A549 (cell line): ENCODE measurements at regions not wholly inside any gene's neighbourhood (a gene's known extent, or its start where the extent isn't known, plus 50 kb on each side); places are given as distances from the start of the nearest gene placed in this dataset.

Experiments used
- ATAC-seq, 2 experiments: fragments of 200-7000 bp in 1 of 2; fragments of >200 bp in 1 of 2; cut with Nextera tagmentation in 1 of 2; cut with Tn5 transposase in 1 of 2; 3 replicates each; pipeline versions ENCODE4 v1.8.0 to v1.9.1; 2018 to 2020; ENCODE audit warnings: mild to moderate bottlenecking in 1 of 2, moderate library complexity in 1 of 2
- CTCF ChIA-PET: fragments of 300-600 bp; sonication (Branson Sonifier 250); formaldehyde crosslinking; extraction: SDS; loops from one replicate; lab custom pipeline; 2021; ENCODE audit warnings: antibody characterized with exemption, inconsistent platforms; lab: Yijun Ruan, JAX
- POLR2A ChIA-PET: fragments of 350-600 bp; formaldehyde crosslinking; extraction: SDS; loops from one replicate; lab custom pipeline; 2021; ENCODE audit warnings: antibody characterized with exemption, inconsistent platforms; lab: Yijun Ruan, JAX
- DNase-seq, 2 experiments: peaks; one replicate each; pipeline versions ENCODE4 v3.0.0 to v3.0.0-alpha.2; 2011 to 2016; ENCODE audit warnings: low read depth in 1 of 2, low spot score in 1 of 2
- FAIRE-seq: peaks from 2 replicates; lab custom pipeline; 2011; peaks lifted over from hg19 to GRCh38; lab: Jason Lieb, UNC
- H3K27ac ChIP-seq, 2 experiments: fragments of >200 bp; sonication (Bioruptor Twin); formaldehyde crosslinking; 3 replicates each; pipeline ENCODE4 v1.5.1; 2016 to 2017
- H3K4me1 ChIP-seq: fragments of >200 bp; sonication (Bioruptor Twin); formaldehyde crosslinking; 3 replicates; pipeline ENCODE4 v1.6.1; 2016
- H3K4me2 ChIP-seq: fragments of >200 bp; sonication (Bioruptor Twin); formaldehyde crosslinking; 3 replicates; pipeline ENCODE4 v1.6.1; 2016
- H3K4me3 ChIP-seq: fragments of >200 bp; sonication (Bioruptor Twin); formaldehyde crosslinking; 3 replicates; pipeline ENCODE4 v1.5.1; 2016
- H3K9me3 ChIP-seq: fragments of >200 bp; sonication (Bioruptor Twin); formaldehyde crosslinking; 3 replicates; pipeline ENCODE4 v1.6.1; 2016
- BCL3 ChIP-seq: fragments of >200 bp; sonication (Bioruptor Twin); formaldehyde crosslinking; IDR thresholded peaks from 3 replicates; pipeline ENCODE4 v1.6.1; 2016
- BHLHE40 ChIP-seq: IDR thresholded peaks from 2 replicates; pipeline ENCODE4 v1.6.1; 2012; ENCODE audit warnings: low read depth, low read length, inconsistent platforms
- E2F6 ChIP-seq: IDR thresholded peaks from 2 replicates; pipeline ENCODE4 v1.6.1; 2012; ENCODE audit warnings: low read depth, borderline replicate concordance
- EHMT2 ChIP-seq: fragments of 200-600 bp; sonication (generic); IDR thresholded peaks from 2 replicates; pipeline ENCODE4 v1.6.1; 2016; ENCODE audit warnings: antibody characterized with exemption, low read depth, mild to moderate bottlenecking, moderate library complexity
- HDAC2 ChIP-seq: fragments of 200-600 bp; sonication (generic); IDR thresholded peaks from 2 replicates; pipeline ENCODE4 v1.6.1; 2016
- HEYL ChIP-seq: fragments of 250-450 bp; sonication (Bioruptor Pico); IDR thresholded peaks from 2 replicates; pipeline ENCODE4 v1.8.0; 2021; ENCODE audit warnings: mild to moderate bottlenecking, moderate library complexity
- HMGXB4 ChIP-seq: fragments of 250-450 bp; sonication (Bioruptor Pico); IDR thresholded peaks from 2 replicates; pipeline ENCODE4 v1.5.0; 2021; ENCODE audit warnings: mild to moderate bottlenecking, moderate library complexity, borderline replicate concordance
- HOXA7 ChIP-seq: fragments of 250-450 bp; sonication (Bioruptor Pico); IDR thresholded peaks from 2 replicates; pipeline ENCODE4 v1.5.0; 2020; ENCODE audit warnings: mild to moderate bottlenecking, moderate library complexity
- JUN ChIP-seq, 2 experiments: fragments of >200 bp; sonication (Bioruptor Twin); formaldehyde crosslinking; IDR thresholded peaks; 2 replicates in 1 of 2; 3 replicates in 1 of 2; pipeline ENCODE4 v1.6.1; 2016 to 2017
- KDM1A ChIP-seq: fragments of 200-600 bp; sonication (generic); IDR thresholded peaks from 2 replicates; pipeline ENCODE4 v1.6.1; 2016; ENCODE audit warnings: low read depth, mild to moderate bottlenecking
- MAZ ChIP-seq: fragments of 150-350 bp; IDR thresholded peaks from 2 replicates; pipeline ENCODE4 v1.6.1; 2014; ENCODE audit warnings: antibody characterized with exemption, low read depth, low read length, borderline replicate concordance
- NFE2L2 ChIP-seq: fragments of 150-350 bp; conservative IDR thresholded peaks from 2 replicates; pipeline ENCODE4 v1.6.1; 2014; ENCODE audit warnings: low read length
- NR3C1 ChIP-seq: fragments of >200 bp; sonication (Bioruptor Twin); formaldehyde crosslinking; IDR thresholded peaks from 3 replicates; pipeline ENCODE4 v1.6.1; 2017
- RAD21 ChIP-seq, 2 experiments: fragments of >200 bp in 1 of 2; sonication (Bioruptor Twin) in 1 of 2; formaldehyde crosslinking in 1 of 2; IDR thresholded peaks in 1 of 2; conservative IDR thresholded peaks in 1 of 2; 2 replicates in 1 of 2; 3 replicates in 1 of 2; pipeline ENCODE4 v1.6.1; 2012 to 2018; ENCODE audit warnings: inconsistent platforms in 1 of 2
- RARB ChIP-seq: fragments of 250-450 bp; sonication (Bioruptor Pico); IDR thresholded peaks from 2 replicates; pipeline ENCODE4 v1.8.0; 2021; ENCODE audit warnings: mild to moderate bottlenecking, moderate library complexity
- RCOR1 ChIP-seq: fragments of 150-350 bp; IDR thresholded peaks from 2 replicates; pipeline ENCODE4 v1.6.1; 2014; ENCODE audit warnings: antibody characterized with exemption, low read length, low read depth
- WGBS: methylation state at CpG from one replicate; pipeline ENCODE4 v1.1.6; 2017; ENCODE audit errors: missing lambda C conversion rate; 5-methylcytosine and 5-hydroxymethylcytosine counted together
- TF ChIP-seq, protein P1 (sequence below): IDR thresholded peaks from 2 replicates; pipeline ENCODE4 v1.6.1; 2012
- TF ChIP-seq, protein P2 (sequence below): fragments of >200 bp; sonication (Bioruptor Twin); formaldehyde crosslinking; IDR thresholded peaks from 2 replicates; pipeline ENCODE4 v1.6.1; 2016
- TF ChIP-seq, protein P3 (sequence below): fragments of 200-600 bp; sonication (generic); IDR thresholded peaks from 2 replicates; pipeline ENCODE4 v1.6.1; 2016; ENCODE audit warnings: antibody characterized with exemption, mild to moderate bottlenecking, moderate library complexity

DNA sequence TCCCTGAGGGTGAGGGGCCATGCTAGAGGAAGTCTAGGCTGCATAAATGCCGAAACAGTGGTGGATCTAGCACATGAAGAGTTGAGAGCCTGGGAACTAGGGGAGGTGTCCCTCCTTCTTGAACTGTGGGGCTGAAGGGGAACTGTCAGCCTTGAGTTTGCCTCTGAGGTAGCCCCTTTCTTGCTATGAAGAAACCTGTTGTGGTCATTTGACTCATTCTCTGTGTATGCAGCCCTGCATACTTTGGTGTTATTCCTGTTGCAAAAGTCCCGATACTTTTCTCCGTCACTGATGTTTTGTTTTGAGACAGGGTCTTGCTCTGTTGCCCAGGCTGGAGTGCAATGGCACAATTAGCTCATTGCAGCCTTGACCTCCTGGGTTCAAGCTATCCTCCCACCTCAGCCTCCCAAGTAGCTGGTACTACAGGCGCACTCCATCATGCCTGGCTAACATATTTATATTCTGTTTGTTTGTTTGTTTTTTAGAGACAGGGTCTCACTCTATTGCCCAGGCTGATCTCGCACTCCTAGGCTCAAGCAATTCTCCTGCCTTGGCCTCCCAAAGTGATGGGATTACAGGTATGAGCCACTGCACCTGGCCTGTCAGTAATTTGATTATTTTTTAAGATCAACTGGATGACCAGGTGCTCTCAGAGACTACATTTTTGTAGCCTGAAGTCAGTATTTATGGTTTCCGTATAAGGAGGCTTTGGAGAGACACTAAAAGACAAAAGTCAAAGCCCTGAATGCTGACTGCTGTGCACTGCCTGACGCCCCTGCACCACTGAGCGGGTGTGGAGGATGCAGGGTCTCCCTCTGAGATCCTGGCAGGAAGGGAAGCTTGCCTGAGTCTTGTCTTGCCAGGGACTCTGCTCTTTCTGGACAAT is 86.2 kb upstream of the KCNK12 start:
- DNase-seq: no peak
- CTCF ChIA-PET: interaction anchor here (1.4 kb wide), 1 partner anchor 12 kb away, joined by 6 read pairs; no protein-coding TSS in a partner anchor
- H3K9me3 ChIP-seq: no peaks in the 10 kb centered on the region
- no peak for TF ChIP-seq NR3C1
- H3K4me1 ChIP-seq: no peaks in the 10 kb centered on the region
- H3K4me2 ChIP-seq: no peak overlapping the region
- 59% methylated on average over 8 of the region's 8 CpGs for WGBS
- POLR2A ChIA-PET: no interaction called here
- no peak for FAIRE-seq
- no peak for ATAC-seq
- H3K4me3 ChIP-seq: no peak overlapping the region
- H3K27ac ChIP-seq: no peak overlapping the region

DNA sequence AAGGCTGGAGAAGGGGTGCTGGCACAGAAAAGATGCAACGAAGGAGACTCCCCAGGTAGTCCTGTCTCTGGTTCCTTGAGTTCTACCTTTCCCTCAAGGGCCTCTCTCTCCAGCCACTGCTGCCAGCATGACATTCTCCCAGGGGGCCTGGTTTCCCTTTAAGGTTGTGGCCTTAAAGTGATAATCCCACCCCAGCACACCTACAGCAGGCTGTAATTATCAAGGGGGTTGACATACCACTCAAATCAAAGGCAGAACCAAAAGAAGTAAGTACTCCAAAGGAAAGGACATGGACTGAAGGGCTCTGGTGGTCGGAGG is 84.7 kb upstream of the KCNK12 start:
- CTCF ChIA-PET: no interaction called here

More for the DNA sequence above, 84.7 kb upstream of the KCNK12 start:
- Histone ChIP-seq H3K9me3 (no peaks in the 10 kb centered on the region), H3K4me1 (no peaks in the 10 kb centered on the region), H3K27ac (no peak overlapping the region), H3K4me3 (no peak overlapping the region), H3K4me2 (no peak overlapping the region)
- POLR2A ChIA-PET: no interaction called here
- no peak for ATAC-seq
- DNase-seq: no peak
- no peak for TF ChIP-seq MAZ
- no peak for TF ChIP-seq RARB (CRISPR knock-in tag)
- TF ChIP-seq, protein P1, sequence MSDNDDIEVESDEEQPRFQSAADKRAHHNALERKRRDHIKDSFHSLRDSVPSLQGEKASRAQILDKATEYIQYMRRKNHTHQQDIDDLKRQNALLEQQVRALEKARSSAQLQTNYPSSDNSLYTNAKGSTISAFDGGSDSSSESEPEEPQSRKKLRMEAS: no peak
- TF ChIP-seq KDM1A: no peak
- TF ChIP-seq BHLHE40: no peak
- TF ChIP-seq, protein P2, sequence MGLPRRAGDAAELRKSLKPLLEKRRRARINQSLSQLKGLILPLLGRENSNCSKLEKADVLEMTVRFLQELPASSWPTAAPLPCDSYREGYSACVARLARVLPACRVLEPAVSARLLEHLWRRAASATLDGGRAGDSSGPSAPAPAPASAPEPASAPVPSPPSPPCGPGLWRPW: no peak
- TF ChIP-seq RAD21 (conservative IDR thresholded peaks at IDR 0.05 in 1 of 2, IDR thresholded peaks at IDR 0.05 in 1 of 2): no peak
- TF ChIP-seq RCOR1: no peak
- TF ChIP-seq EHMT2: no peak
- TF ChIP-seq NFE2L2: no peak
- TF ChIP-seq, protein P3, sequence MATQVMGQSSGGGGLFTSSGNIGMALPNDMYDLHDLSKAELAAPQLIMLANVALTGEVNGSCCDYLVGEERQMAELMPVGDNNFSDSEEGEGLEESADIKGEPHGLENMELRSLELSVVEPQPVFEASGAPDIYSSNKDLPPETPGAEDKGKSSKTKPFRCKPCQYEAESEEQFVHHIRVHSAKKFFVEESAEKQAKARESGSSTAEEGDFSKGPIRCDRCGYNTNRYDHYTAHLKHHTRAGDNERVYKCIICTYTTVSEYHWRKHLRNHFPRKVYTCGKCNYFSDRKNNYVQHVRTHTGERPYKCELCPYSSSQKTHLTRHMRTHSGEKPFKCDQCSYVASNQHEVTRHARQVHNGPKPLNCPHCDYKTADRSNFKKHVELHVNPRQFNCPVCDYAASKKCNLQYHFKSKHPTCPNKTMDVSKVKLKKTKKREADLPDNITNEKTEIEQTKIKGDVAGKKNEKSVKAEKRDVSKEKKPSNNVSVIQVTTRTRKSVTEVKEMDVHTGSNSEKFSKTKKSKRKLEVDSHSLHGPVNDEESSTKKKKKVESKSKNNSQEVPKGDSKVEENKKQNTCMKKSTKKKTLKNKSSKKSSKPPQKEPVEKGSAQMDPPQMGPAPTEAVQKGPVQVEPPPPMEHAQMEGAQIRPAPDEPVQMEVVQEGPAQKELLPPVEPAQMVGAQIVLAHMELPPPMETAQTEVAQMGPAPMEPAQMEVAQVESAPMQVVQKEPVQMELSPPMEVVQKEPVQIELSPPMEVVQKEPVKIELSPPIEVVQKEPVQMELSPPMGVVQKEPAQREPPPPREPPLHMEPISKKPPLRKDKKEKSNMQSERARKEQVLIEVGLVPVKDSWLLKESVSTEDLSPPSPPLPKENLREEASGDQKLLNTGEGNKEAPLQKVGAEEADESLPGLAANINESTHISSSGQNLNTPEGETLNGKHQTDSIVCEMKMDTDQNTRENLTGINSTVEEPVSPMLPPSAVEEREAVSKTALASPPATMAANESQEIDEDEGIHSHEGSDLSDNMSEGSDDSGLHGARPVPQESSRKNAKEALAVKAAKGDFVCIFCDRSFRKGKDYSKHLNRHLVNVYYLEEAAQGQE: no peak
- no peak for TF ChIP-seq HOXA7 (CRISPR knock-in tag)
- TF ChIP-seq JUN (IDR thresholded peaks at IDR 0.05): no peak
- TF ChIP-seq E2F6: no peak
- no peak for TF ChIP-seq HEYL (CRISPR knock-in tag)
- TF ChIP-seq BCL3: no peak
- no peak for TF ChIP-seq HMGXB4 (CRISPR knock-in tag)
- TF ChIP-seq HDAC2: no peak
- FAIRE-seq: no peak
- WGBS: 48% methylated on average over 2 of the region's 2 CpGs
